Prostate gland (tissue), 2 donors: ENCODE measurements at regions not wholly inside any gene's neighbourhood (a gene's known extent, or its start where the extent isn't known, plus 50 kb on each side); places are given as distances from the start of the nearest gene placed in this dataset.

Experiments used
- DNase-seq: peaks from one replicate; pipeline ENCODE4 v3.0.0-alpha.2; 2019; ENCODE audit warnings: low spot score
- H3K27ac ChIP-seq, 2 donors: fragments of 200-600 bp; sonication (generic); 2 replicates each; pipeline ENCODE4 v1.5.1; 2017 to 2019
- H3K27me3 ChIP-seq: fragments of 200-600 bp; sonication (generic); replicated peaks from 2 replicates; pipeline ENCODE4 v1.5.1; 2019; ENCODE audit not compliant: insufficient read depth
- H3K36me3 ChIP-seq, 2 donors: fragments of 200-600 bp; sonication (generic); 1 replicate in 1 of 2; 2 replicates in 1 of 2; pipeline versions ENCODE4 v1.5.1 to v1.8.1; 2017 to 2019
- H3K4me1 ChIP-seq: fragments of 200-600 bp; sonication (generic); replicated peaks from 2 replicates; pipeline ENCODE4 v1.5.1; 2019
- H3K4me3 ChIP-seq, 2 donors: fragments of 200-600 bp; sonication (generic); 2 replicates each; pipeline ENCODE4 v1.5.1; 2017 to 2019
- H3K9me3 ChIP-seq: fragments of 200-600 bp; sonication (generic); 2 replicates; pipeline ENCODE4 v1.5.1; 2017
- POLR2A ChIP-seq: fragments of 450-650 bp; IDR thresholded peaks from one replicate; pipeline ENCODE4 v1.6.1; 2016; ENCODE audit warnings: antibody characterized with exemption, mild to moderate bottlenecking
- POLR2AphosphoS5 ChIP-seq: sonication (generic); formaldehyde crosslinking; IDR thresholded peaks from one replicate; pipeline ENCODE4 v1.6.1; 2017; ENCODE audit warnings: antibody characterized with exemption
- WGBS: methylation state at CpG from one replicate; pipeline ENCODE4 v1.1.5; 2018; 5-methylcytosine and 5-hydroxymethylcytosine counted together
- intact Hi-C: fragments of 100-400 bp; cut with DNase I; formaldehyde crosslinking; loops from one replicate; pipeline ENCODE4 v1.14.2; 2022
- TF ChIP-seq, protein P1 (sequence below), 4 experiments: fragments of 200-600 bp in 2 of 4; fragments of 450-650 bp in 2 of 4; sonication (generic) in 2 of 4; IDR thresholded peaks; 1 replicate in 3 of 4; 2 replicates in 1 of 4; pipeline ENCODE4 v1.5.1; 2016 to 2019; ENCODE audit warnings: antibody characterized with exemption in 4 of 4, mild to moderate bottlenecking in 2 of 4, moderate library complexity in 2 of 4

DNA sequence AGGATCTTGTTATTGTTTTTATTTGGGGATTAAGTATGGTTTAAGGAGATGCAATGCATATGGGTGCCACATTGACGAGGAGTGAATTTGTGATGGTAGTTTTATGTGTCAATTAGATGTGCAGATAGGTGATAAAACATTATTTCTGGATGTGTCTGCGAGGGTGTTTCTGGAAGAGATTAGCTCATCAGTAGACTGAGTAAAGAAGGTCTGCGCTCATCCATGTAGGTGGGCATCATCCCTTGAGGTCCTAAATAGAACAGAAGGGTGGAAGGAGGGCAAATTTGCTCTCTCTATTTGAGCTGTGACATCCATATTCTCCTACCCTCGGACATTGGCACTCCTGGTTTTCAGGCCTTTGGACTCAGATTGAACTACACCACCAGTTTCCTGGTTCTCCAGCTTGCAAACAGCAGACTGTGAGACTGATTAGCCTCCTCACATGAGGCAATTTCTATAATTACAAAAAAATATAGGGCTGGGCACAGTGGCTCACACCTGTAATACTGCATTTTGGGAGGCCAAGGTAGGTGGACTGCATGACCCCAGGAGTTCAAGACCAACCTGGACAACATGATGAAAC lies 118.2 kb upstream of the ZNF678 start:
- TF ChIP-seq, protein P1, sequence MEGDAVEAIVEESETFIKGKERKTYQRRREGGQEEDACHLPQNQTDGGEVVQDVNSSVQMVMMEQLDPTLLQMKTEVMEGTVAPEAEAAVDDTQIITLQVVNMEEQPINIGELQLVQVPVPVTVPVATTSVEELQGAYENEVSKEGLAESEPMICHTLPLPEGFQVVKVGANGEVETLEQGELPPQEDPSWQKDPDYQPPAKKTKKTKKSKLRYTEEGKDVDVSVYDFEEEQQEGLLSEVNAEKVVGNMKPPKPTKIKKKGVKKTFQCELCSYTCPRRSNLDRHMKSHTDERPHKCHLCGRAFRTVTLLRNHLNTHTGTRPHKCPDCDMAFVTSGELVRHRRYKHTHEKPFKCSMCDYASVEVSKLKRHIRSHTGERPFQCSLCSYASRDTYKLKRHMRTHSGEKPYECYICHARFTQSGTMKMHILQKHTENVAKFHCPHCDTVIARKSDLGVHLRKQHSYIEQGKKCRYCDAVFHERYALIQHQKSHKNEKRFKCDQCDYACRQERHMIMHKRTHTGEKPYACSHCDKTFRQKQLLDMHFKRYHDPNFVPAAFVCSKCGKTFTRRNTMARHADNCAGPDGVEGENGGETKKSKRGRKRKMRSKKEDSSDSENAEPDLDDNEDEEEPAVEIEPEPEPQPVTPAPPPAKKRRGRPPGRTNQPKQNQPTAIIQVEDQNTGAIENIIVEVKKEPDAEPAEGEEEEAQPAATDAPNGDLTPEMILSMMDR (IDR thresholded peaks at IDR 0.05): no peak
- TF ChIP-seq POLR2A: no peak
- no peak for TF ChIP-seq POLR2AphosphoS5
- intact Hi-C loops: no loop called here
- Histone ChIP-seq H3K4me1 (no peaks in the 10 kb centered on the region), H3K36me3 (no peaks in the 10 kb centered on the region), H3K4me3 (no peak overlapping the region), H3K27ac (no peak overlapping the region), H3K9me3 (no peaks in the 10 kb centered on the region), H3K27me3 (no peaks in the 10 kb centered on the region)
- 98% methylated on average over 4 of the region's 4 CpGs for WGBS
- no peak for DNase-seq

DNA sequence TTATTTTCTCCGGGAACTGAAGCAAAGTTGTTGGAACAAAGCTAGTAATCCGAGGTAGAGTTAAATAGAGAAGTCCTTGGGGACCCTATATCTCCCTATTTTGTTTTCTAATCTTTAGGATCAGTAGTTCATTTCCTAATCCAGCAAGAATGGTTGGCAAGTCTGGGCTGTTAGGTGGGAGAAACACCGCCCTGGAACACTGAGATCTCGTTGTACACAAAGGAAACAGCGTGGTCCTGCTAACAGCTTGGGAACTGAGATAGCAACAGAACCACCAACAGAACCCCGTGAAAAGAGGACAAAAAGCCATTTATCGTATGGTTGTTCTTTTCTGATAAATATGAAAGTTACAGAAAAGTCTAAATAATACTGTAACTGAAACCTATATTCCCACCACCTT lies 121.9 kb upstream of the CDC42BPA start:
- Histone ChIP-seq H3K27me3 (no peaks in the 10 kb centered on the region), H3K4me3 (no peak overlapping the region), H3K27ac (no peak overlapping the region), H3K4me1 (no peaks in the 10 kb centered on the region), H3K9me3 (no peaks in the 10 kb centered on the region), H3K36me3 (no peaks in the 10 kb centered on the region)
- TF ChIP-seq POLR2A (no peak), POLR2AphosphoS5 (no peak)
- TF ChIP-seq, protein P1 (IDR thresholded peaks at IDR 0.05): no peak
- DNase-seq: no peak
- WGBS: 24% methylated on average over 7 of the region's 7 CpGs
- intact Hi-C loops: no loop called here

- intact Hi-C loops: loop anchor here (5.0 to 10.0 kb wide), 4 partner anchors 200 to 800 kb away; no protein-coding TSS in a partner anchor
- TF ChIP-seq POLR2AphosphoS5 (peak; percentile 15), POLR2A (no peak)
- TF ChIP-seq, protein P1 (IDR thresholded peaks at IDR 0.05): peak in 3 of 4 experiments; percentile 25 to 61 (median 55)
- Histone ChIP-seq H3K27ac (no peak overlapping the region), H3K36me3 (no peaks in the 10 kb centered on the region), H3K9me3 (no peaks in the 10 kb centered on the region), H3K4me1 (no peaks in the 10 kb centered on the region), H3K27me3 (no peaks in the 10 kb centered on the region), H3K4me3 (peak overlapping the region; percentile 12 to 21)
- no peak for DNase-seq
- WGBS: 11% methylated on average over 7 of the region's 7 CpGs
These were observed 119.3 kb upstream of the CDC42BPA start for GRCh38 chr1:227437495-227438008.

- Histone ChIP-seq H3K9me3 (no peaks in the 10 kb centered on the region), H3K4me3 (no peak overlapping the region), H3K27ac (no peak overlapping the region), H3K36me3 (no peaks in the 10 kb centered on the region), H3K4me1 (no peaks in the 10 kb centered on the region), H3K27me3 (no peaks in the 10 kb centered on the region)
- WGBS: 82% methylated on average over 3 of the region's 3 CpGs
- DNase-seq: no peak
- intact Hi-C loops: loop anchor here (5.0 to 10.0 kb wide), 4 partner anchors 198 to 798 kb away; no protein-coding TSS in a partner anchor
- no peak for TF ChIP-seq POLR2AphosphoS5
- TF ChIP-seq POLR2A: no peak
- TF ChIP-seq, protein P1 (IDR thresholded peaks at IDR 0.05): no peak
These were observed 116.6 kb upstream of the CDC42BPA start for GRCh38 chr1:227434808-227435444.
